ENCODE measurements at regions not wholly inside any gene's neighbourhood (a gene's known extent, or its start where the extent isn't known, plus 50 kb on each side); places are given as distances from the start of the nearest gene placed in this dataset.

GRCh38 chr2:33835911-33836310 lies 236.8 kb upstream of the FAM98A start:
- TF ChIP-seq CTCF (IDR thresholded peaks at IDR 0.05; ENCODE audit: insufficient read depth, low read length, severe bottlenecking) = no peak
- Histone ChIP-seq H3K36me3 (ENCODE audit: control insufficient read depth, insufficient read depth, low read length) (no peaks in the 10 kb centered on the region), H3K4me3 (ENCODE audit: low read depth, low read length) (no peak overlapping the region), H3K27me3 (ENCODE audit: control insufficient read depth, insufficient read depth, low read length) (no peaks in the 10 kb centered on the region)
- no peak for FAIRE-seq
- DNase-seq (ENCODE audit: low read depth) = peak; percentile 5

- FAIRE-seq = no peak
- H3K27me3 ChIP-seq (ENCODE audit: control insufficient read depth, insufficient read depth, low read length) = no peaks in the 10 kb centered on the region
- no peak for DNase-seq (ENCODE audit: low read depth)
- TF ChIP-seq CTCF (IDR thresholded peaks at IDR 0.05; ENCODE audit: insufficient read depth, low read length, severe bottlenecking) = no peak
- H3K4me3 ChIP-seq (ENCODE audit: low read depth, low read length) = no peak overlapping the region
- H3K36me3 ChIP-seq (ENCODE audit: control insufficient read depth, insufficient read depth, low read length) = no peaks in the 10 kb centered on the region
These were observed 223.9 kb upstream of the FAM98A start for GRCh38 chr2:33822964-33823363.

GRCh38 chr2:33812707-33813106 lies 213.6 kb upstream of the FAM98A start:
- FAIRE-seq (no peak), DNase-seq (ENCODE audit: low read depth) (no peak)
- H3K27me3 ChIP-seq (ENCODE audit: control insufficient read depth, insufficient read depth, low read length) = no peaks in the 10 kb centered on the region
- H3K4me3 ChIP-seq (ENCODE audit: low read depth, low read length) = no peak overlapping the region
- H3K36me3 ChIP-seq (ENCODE audit: control insufficient read depth, insufficient read depth, low read length) = no peaks in the 10 kb centered on the region
- TF ChIP-seq CTCF (IDR thresholded peaks at IDR 0.05; ENCODE audit: insufficient read depth, low read length, severe bottlenecking) = no peak

- no peak for TF ChIP-seq CTCF (IDR thresholded peaks at IDR 0.05; ENCODE audit: insufficient read depth, low read length, severe bottlenecking)
- Histone ChIP-seq H3K4me3 (ENCODE audit: low read depth, low read length) (no peak overlapping the region), H3K36me3 (ENCODE audit: control insufficient read depth, insufficient read depth, low read length) (no peaks in the 10 kb centered on the region), H3K27me3 (ENCODE audit: control insufficient read depth, insufficient read depth, low read length) (no peaks in the 10 kb centered on the region)
- FAIRE-seq (no peak), DNase-seq (ENCODE audit: low read depth) (peak; percentile 14)
These were observed 211.1 kb upstream of the FAM98A start for GRCh38 chr2:33810046-33810835.

- Histone ChIP-seq H3K36me3 (ENCODE audit: control insufficient read depth, insufficient read depth, low read length) (no peaks in the 10 kb centered on the region), H3K27me3 (ENCODE audit: control insufficient read depth, insufficient read depth, low read length) (no peaks in the 10 kb centered on the region), H3K4me3 (ENCODE audit: low read depth, low read length) (no peak overlapping the region)
- no peak for TF ChIP-seq CTCF (IDR thresholded peaks at IDR 0.05; ENCODE audit: insufficient read depth, low read length, severe bottlenecking)
- no peak for FAIRE-seq
- DNase-seq (ENCODE audit: low read depth) = no peak
These were observed 206.9 kb upstream of the FAM98A start for GRCh38 chr2:33806041-33806440.

GRCh38 chr2:33804155-33804554 lies 205.1 kb upstream of the FAM98A start:
- no peaks in the 10 kb centered on the region for H3K36me3 ChIP-seq (ENCODE audit: control insufficient read depth, insufficient read depth, low read length)
- no peak overlapping the region for H3K4me3 ChIP-seq (ENCODE audit: low read depth, low read length)
- TF ChIP-seq CTCF (IDR thresholded peaks at IDR 0.05; ENCODE audit: insufficient read depth, low read length, severe bottlenecking) = no peak
- FAIRE-seq (no peak), DNase-seq (ENCODE audit: low read depth) (no peak)
- H3K27me3 ChIP-seq (ENCODE audit: control insufficient read depth, insufficient read depth, low read length) = no peaks in the 10 kb centered on the region
